Activated T-helper 9 cell treated with anti-CD3 and anti-CD28 coated beads, Interleukin-2, amount 50 U/mL, for 16 hours (primary cell): ENCODE measurements at regions not wholly inside any gene's neighbourhood (a gene's known extent, or its start where the extent isn't known, plus 50 kb on each side); places are given as distances from the start of the nearest gene placed in this dataset.
"Not testable (repeated sequence)": the region's sequence is repeated elsewhere in the genome, so short reads cannot be mapped to it uniquely, and the experiment has no call there.

ENCODE experiments used
- DNase-seq: peaks from one replicate; pipeline ENCODE4 v3.0.0-alpha.2; 2020; ENCODE audit warnings: low read depth

DNA sequence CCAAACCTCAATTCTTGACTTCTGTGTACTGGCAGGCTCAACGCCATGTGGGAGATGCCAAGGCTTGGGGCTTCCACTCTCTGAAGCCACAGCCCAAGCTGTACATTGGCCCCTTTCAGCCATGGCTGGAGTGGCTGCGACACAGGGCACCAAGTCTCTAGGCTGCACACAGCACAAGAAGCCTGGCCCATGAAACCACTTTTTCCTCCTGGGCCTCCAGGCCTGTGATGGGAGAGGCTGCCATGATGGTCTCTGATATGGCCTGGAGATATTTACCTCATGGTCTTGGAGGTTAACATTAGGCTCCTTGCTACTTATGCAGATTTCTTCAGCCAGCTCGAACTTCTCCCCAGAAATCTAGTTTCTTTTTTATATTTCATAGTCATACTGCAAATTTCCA lies 724.1 kb downstream of the RNF144A start:
- not testable (repeated sequence) for DNase-seq

DNA sequence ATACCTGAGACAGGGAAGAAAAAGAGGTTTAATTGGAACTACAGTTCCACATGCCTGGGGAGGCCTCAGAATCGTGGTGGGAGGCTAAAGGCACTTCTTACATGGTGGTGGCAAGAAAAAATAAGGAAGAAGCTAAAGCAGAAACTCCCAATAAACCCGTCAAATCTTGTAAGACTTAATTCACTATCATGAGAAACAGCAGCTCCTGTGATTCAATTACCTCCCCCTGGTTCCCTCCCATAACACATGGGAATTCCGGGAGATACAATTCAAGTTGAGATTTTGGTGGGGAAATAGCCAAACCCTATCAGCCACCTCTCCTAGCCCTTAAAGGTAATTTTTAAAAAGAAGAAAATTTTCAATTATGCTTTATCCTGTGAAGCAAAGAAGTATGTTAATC lies 728.8 kb downstream of the RNF144A start:
- no peak for DNase-seq

DNA sequence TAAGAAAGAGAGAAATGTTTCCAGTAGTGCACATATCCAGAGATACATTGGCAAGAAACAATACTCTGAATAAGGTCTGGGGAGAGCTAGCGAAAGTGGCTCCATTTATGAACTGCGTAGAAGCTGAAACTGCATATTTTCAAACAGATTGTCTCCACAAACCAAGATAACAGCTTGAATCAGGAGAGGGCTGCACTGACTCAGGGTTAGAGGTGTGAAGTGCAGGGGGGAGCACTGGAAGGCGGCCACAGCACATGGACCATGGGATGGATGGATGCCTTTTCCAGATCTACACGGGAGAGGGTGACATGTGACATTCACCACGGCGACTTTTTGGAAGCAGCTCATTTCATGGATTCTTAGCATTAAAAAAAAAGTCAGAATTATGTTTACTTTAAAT lies 729.4 kb downstream of the RNF144A start:
- no peak for DNase-seq

DNA sequence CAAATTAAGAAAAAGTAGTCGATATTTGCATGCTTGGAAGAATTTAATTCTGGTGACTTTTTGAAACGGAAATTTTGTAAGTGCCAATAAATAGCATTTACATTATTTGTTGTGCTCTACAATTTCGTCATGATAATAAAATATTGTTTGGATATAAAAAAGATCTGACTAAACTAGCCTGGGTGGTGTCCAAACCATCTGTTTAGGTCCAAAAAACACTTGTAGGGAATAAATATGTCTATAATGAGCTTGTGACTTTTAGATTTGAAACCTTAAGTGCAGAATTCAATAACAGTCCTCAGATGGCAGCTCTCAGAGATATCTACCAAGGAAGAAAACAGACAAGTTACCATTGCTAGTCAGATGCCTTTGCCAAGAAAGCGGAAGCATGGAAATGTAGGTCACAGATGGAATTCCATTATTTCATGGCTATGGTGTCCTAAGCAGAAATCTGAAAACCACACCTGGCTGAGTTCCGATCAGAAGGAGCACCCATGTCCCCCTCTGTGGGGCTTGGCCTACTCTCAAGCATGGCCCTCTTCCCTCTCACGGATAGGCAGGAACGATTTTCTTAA lies 731.1 kb downstream of the RNF144A start:
- no peak for DNase-seq

DNA sequence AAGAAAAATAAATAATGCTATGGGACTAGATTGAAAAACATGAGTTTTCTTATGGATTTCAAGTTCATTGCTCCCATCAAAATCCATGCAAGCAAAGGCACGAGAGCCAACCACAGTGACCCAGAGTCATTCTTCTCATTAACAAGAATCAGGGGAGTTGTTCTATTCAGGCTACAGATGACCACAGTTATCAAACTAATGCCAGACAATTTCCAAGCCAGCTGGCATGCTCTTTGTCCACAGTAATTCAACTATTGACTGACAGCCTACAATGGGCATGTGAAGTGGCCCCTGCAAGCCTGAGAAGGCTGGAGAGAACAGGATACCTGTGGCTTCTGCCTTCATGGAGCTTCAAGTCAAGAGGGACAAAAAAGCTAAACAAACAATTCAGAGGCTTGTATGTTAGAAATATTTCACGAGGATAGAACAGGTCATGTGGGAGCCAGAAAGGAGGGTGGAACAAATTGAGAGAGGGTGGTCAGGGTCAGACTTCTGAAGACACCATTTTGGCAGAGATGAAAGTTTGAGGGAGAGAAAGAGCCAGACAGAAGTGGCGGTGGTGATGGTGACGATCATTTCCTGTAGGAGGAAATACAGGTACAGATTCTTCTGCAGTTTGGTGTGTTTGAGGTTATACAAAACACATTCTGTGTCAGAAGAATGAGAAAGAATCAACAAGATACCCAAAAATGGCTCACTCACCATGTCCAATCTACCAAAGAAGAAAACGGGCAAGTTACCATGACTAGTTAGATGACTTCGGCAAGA lies 732.4 kb downstream of the RNF144A start:
- no peak for DNase-seq

DNA sequence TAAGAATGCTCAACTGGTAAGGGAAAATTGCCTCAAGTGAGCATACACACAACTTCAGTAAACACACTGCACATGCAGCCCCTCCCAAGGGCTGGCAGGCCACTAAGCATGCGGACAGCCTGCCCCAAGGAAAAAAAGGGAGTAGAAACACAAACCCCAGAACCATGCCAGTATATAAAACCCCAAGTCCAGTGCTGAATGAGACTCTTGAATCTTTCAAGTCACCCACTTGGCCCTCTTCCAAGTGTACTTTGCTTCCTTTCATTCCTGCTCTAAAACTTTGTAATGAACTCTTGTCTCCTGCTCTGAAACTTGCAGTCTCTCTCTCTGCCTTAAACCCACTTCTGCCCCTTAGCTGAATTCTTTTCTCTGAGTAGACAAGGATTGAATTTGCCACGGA lies 736.4 kb downstream of the RNF144A start:
- DNase-seq = no peak

DNA sequence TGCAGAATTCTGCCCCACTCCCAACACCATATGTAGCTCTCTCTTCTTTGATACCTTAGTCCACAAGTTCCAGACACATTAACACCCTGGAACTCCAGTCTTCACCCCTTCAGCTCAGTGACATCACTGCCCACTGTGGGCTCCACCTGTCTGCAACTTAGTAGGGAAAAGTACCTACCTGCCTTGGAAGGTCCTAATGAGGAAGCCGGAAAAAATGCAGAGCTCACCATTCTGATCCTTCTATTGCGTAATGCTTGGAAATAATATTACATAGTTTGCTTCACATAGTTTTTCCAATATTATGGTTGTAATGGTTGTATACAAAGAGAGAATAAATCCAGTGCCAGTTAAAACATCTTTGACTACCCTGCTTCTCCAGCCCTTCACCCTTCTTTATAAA lies 738.4 kb downstream of the RNF144A start:
- no peak for DNase-seq

DNA sequence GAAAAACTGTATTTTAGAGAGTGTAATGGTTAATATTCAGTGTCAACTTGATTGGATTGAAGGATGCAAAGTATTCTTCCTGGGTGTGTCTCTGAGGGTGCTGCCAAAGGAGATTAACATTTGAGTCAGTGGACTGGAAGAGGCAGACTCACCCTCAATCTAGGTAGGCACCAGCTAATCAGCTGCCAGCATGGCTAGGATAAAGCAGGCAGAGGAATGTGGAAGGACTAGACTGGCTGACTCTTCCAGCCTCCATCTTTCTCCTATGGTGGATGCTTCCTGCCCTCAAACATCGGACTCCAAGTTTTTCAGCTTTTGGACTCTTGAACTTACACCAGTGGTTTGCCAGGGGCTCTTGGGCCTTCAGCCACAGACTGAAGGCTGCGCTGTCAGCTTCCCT lies 740.3 kb downstream of the RNF144A start:
- DNase-seq = not testable (repeated sequence)

DNA sequence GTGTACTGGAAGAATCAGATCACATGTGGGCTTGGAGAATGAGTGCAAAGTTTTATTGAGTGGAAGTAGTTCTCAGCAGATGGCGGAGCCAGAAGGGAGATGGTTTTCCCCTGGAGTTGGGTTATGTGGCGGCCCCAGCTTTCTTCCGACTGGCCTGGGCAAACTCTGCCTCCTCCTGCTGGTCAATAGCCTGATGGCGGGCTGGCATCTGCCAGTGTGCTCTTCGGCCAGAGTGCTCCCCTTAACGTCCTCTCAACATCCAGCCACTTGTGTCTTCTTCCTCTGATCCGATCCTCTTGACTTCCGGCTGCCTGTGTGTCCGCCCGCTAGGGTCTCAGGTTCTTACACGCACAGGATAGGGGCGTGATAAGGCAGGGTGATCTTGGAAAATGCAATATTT lies 741.3 kb downstream of the RNF144A start:
- no peak for DNase-seq

DNA sequence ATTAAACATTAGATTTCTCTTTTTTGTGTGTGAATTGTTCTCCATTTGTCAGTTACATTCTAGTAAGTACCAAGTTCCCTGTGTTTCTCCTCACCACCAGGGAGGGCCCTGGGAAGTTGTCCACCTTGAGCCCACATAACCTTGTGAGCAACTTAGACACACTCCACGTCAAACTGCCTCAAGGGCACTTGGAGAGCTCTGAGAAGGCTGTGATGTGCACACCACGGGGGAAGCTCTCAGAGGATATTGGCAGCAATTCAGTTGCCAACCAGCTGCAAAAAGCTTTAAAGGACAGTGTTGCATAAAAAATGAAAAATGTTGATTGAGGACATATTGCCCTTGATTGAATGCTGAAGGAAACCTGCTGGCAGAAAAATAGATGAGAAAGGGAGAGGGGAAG lies 743.6 kb downstream of the RNF144A start:
- no peak for DNase-seq

DNA sequence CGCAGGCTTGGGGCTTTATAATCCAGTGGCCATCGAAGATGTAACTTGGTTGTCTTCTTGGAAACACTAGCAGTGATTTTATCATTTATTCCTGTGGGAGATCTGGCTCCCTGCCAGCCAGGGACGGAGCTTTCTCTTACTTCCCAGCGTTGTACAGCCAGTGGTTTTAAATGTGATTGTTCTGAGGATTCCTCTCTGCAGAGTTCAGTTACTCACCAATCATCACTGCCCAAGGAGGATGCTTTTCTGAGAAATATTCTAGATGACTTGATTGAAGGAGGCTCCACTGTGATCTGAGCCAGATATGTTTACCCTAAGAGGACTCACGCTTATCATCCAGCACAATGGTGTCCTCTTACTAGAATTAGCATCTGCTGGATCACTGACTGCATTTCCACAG lies 744.3 kb downstream of the RNF144A start:
- no peak for DNase-seq

DNA sequence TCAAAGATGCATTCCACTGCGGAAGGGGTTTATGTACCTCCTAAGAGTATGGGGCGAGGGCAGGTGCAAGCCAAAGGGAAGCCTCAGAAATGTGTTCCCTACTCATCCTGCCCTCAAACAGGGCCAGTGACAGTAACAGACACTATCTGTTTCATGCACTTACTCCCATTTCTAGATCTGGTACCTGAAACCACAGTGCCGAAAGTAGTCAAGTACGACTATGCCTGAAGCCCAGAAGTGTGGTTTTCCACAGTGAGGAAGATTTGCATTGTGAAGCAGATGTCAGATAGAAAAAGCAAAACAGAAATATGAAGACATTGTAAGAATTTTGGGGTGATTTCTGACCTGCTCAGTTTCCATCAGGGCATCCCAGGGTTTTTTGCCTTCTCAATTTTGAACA lies 748.7 kb downstream of the RNF144A start:
- no peak for DNase-seq

DNA sequence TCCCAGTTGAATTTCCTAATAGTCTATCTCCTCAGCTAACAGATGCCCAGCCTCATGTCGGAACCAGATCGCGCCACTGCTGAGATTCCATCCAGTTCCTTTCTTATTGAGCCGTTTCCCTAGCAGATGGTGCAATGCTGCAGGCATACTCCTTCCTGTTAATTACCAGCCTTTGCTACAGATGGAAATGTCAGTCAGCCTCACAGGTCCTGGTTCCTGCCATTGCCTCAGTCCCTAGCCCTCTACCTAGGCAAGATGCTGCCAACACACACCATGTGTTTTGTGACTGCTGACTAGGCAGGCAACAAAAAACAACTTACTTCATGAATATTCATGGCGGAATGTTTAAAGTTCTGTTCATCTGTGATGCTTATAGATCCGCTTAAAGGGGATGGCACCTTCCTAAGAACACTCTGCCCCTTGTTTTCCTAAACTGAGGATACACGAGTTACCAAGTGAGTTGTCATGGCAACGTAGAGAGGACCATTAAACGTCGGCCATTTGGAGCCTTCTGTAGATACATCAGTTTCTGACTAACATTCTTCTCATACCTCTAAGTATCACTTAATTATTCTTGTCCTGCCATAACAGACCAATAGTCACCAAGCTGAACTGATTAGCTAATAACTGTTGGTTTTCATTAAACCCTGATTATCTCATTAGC lies 749.5 kb downstream of the RNF144A start:
- no peak for DNase-seq

DNA sequence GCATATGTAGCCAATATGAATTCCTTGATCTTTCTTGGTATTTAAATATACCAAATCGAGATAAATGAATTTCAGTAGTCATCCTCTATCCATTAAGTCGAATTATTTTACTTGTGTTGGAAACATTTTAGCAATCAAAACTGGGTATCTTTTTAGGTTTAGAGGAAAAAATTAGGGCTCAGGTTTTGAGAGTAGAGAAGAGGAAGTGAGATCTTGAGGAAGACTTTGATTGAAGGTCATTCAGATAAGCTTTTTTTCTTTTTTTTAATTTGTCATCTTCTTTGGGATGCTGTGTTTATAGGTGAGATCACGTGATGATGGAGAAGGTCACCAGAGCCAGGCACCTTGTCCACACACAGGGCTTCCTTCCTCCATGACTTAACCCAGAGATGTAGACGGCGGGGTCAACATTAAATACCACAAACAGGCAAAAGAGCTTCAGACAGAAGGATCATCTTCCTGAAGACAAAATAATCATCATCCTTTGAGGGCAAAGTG lies 750.1 kb downstream of the RNF144A start:
- DNase-seq = no peak

DNA sequence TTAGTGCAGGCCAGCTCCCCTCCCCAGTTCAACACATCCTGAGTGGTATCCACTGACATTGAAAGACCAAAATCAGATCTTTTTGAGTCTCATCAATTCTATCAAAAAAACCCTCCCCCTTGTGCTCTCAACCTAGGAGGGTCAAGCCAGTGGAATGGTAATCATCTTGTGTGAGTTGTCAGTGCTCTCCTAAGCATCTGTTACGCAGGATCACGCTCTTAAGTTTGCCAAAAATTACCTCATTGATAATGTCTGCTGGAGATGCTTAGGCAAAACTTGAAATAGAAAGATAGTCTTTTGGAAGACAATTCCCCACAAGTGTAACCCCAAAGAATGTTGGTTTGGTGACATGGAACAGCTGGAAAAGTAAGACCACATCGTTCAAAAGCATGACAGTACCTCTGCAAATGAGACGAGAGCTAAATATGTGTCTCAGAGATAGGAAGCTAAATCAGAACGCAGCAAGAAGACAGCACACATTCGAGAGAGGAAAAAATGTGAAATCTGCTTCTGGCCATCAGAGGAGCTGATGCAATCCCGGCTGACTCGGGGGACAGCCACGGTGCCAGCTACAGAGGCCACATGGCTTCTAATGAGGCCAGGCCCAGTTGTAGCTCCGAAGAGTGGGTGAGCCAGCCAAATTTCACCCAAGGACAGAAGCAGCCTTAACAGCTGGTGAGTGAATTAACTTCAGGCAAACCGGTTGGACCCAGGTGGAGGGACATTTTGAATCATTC lies 753.9 kb downstream of the RNF144A start:
- DNase-seq = no peak

DNA sequence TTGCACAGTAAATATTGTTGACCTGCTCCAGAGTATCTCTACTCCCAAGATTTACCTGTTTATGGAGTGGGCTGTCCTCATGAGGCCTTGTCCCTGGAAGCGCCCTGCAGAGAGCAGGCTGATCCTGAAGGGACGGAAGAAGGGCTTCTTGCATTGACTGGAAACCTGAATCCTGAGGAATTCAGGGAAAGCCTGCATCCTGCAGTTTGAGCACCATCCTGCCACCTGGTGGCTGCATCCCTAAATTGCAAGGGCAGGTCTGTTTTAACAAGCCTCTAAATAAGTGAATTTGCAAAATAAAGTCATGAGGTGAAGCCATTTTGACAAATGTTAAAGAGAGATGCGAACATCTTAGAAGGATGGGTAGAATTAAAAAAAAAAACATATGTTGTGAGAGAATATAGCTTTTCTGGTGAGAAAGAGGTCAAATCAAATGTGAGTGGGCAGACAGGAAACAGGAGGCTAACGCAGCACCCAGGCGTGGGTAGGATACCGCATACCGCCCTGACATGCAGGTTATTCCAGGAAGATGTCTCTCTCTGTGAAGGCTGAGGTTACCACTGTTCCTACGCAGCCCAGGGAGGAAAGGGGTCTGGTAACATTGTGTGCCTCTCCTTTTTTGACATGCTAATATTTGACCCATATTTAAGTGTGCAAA lies 754.9 kb downstream of the RNF144A start:
- peak; percentile 45 for DNase-seq

DNA sequence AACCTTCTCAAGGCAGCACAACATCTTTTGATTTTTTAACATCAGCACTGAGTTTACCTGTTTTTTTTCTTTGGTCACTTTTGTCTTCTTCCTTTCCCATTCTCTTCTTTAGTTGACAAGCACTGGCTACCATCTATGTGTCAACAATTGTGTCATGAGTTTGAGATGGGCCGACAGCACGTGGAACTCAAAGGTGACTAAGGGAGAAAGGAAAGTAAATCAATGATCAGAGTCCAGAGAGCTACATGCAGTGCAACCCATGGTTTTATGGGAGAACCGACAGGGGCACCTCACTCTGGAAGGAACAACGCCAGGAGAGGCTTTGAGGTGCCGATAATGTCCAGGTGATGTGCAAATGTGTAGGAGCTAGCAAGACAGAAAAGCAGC lies 755.5 kb downstream of the RNF144A start:
- no peak for DNase-seq

DNA sequence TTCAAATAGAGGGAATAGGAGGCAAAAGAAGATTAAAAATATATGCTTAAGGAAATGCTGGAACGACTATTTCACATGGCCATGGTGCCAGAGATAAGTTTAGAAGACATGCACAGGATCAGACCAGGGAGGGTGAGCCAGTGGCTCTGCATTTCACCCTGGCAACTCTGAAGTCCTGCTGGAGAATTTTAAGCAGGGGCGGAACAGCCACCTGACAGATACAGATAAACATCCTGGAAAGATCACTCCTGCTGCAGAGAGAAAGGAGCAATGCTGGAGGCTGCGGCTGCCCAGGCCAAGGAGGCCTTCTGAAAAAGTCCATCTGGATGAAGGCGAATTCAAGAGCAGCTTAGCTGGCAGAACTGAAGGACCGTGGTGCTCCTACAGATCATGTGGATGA lies 755.9 kb downstream of the RNF144A start:
- DNase-seq = no peak

DNA sequence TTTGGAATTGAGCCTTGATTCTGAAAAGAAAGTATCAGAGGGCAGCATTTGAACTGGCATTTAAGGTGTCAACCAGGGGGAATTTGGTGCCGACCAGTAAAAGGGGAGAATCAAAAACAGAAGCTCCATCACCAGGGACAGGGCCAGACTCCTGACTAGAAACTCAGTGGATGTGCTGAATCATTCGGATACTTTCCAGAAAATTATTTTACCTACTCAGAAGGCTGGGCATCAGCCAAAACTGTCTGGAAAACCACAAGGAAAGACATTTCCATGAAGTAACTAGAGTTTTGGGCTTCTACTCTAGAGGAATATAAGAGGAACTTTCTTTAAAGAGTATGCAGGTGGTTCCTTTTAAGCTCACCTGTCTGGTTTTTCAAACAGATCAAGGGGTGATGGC lies 756.6 kb downstream of the RNF144A start:
- DNase-seq = no peak

DNA sequence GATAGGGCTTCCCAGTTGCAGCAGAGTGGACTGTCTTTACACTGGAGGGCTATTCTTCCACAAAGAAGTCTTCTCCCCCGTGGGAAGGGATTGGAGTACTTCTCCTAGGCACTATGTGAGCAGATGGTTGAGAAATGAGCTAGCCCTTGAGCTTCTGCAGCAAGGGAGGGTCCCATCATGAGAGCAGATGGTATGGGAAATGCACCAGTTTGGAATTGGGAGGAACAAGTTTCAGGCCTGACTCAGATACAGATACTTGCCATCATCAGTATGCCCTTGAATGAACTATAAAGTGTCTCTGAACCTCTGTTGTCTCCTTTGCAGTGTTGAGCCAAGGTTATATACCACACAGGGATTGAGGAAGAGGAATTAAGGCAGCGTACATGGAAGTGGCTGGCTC lies 757.4 kb downstream of the RNF144A start:
- no peak for DNase-seq

DNA sequence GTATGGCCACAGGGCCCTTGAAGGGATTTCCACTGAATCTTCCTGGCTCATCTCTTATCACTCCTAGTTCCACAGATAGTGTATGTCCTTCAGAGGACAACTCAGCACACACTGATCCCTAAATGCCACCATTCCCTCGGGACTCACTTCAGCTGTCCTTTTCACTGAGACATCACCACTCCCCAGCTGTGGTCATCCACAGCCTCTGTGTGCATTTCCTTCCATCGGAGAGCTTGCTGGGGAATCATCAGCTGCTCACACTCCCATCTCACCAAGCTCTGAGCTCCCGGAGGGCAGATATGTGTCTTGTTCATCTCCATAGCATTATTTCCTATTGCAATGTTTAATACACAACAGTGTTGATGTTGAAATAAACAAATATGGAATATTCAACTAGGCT lies 759.5 kb downstream of the RNF144A start:
- DNase-seq = no peak

DNA sequence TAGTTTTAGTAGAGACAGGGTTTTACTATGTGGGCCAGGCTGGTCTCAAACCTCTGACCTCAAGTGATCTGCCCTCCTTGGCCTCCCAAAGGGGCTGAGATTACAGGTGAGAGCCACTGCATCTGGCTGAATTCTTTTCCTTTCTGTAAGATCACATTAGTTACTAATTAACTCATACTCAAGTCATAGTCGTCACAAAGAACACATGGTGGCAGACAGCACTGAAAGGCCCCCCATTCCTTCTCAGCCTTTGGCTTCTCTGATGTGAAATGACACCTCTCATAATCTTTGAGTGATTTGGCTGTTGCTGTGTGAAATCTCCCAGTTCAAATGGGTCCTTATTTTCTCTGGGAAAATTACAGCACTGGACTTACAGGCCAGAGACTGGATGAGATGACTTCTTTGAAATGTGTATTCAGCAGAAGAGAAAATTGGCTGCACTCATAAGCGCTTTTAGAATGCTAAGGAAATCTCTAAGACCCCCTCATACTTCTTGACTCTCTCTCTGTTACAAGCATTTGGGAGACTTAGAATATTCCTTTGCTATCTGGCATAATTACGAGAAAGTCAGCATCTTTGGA lies 764.8 kb downstream of the RNF144A start:
- no peak for DNase-seq
